ENCODE measurements at regions not wholly inside any gene's neighbourhood (a gene's known extent, or its start where the extent isn't known, plus 50 kb on each side); places are given as distances from the start of the nearest gene placed in this dataset.

- no peak for DNase-seq
Observed at GRCh38 chr10:130434446-130435385, 298.5 kb downstream of the GLRX3 start.

GRCh38 chr10:130435961-130436360 is 299.8 kb downstream of the GLRX3 start:
- DNase-seq, result no peak

GRCh38 chr10:130438861-130439260 is 302.7 kb downstream of the GLRX3 start:
- DNase-seq, result no peak

- no peak for DNase-seq
Observed at GRCh38 chr10:130439766-130440165, 303.6 kb downstream of the GLRX3 start.

GRCh38 chr10:130440494-130440893 is 304.3 kb downstream of the GLRX3 start:
- no peak for DNase-seq

- no peak for DNase-seq
Observed at GRCh38 chr10:130440971-130441370, 304.8 kb downstream of the GLRX3 start.

- DNase-seq, result no peak
Observed at GRCh38 chr10:130443066-130443465, 306.9 kb downstream of the GLRX3 start.

- no peak for DNase-seq
Observed at GRCh38 chr10:130453036-130453720, 317.0 kb downstream of the GLRX3 start.

- DNase-seq, result no peak
Observed at GRCh38 chr10:130453721-130454542, 317.7 kb downstream of the GLRX3 start.

GRCh38 chr10:130454543-130455000 is 318.4 kb downstream of the GLRX3 start:
- no peak for DNase-seq

GRCh38 chr10:130455111-130455695 is 319.0 kb downstream of the GLRX3 start:
- DNase-seq, result no peak

- no peak for DNase-seq
Observed at GRCh38 chr10:130455791-130456190, 319.6 kb downstream of the GLRX3 start.

- no peak for DNase-seq
Observed at GRCh38 chr10:130456616-130457015, 320.4 kb downstream of the GLRX3 start.

- no peak for DNase-seq
Observed at GRCh38 chr10:130458509-130458908, 322.3 kb downstream of the GLRX3 start.

- DNase-seq, result no peak
Observed at GRCh38 chr10:130459011-130459410, 322.8 kb downstream of the GLRX3 start.

- DNase-seq, result no peak
Observed at GRCh38 chr10:130459851-130460490, 323.8 kb downstream of the GLRX3 start.

GRCh38 chr10:130461631-130462030 is 325.4 kb downstream of the GLRX3 start:
- no peak for DNase-seq

- DNase-seq, result no peak
Observed at GRCh38 chr10:130463104-130463875, 327.1 kb downstream of the GLRX3 start.

- no peak for DNase-seq
Observed at GRCh38 chr10:130463876-130464364, 327.7 kb downstream of the GLRX3 start.

- DNase-seq, result no peak
Observed at GRCh38 chr10:130464426-130464825, 328.2 kb downstream of the GLRX3 start.
